ENCODE measurements at regions not wholly inside any gene's neighbourhood (a gene's known extent, or its start where the extent isn't known, plus 50 kb on each side); places are given as distances from the start of the nearest gene placed in this dataset.

- no peak for TF ChIP-seq CHD7 (IDR thresholded peaks at IDR 0.05; ENCODE audit: insufficient replicate concordance, low read length)
- no peak for TF ChIP-seq BRCA1 (IDR thresholded peaks at IDR 0.05; ENCODE audit: low read depth, low read length)
- no peak for TF ChIP-seq CEBPB (IDR thresholded peaks at IDR 0.05; ENCODE audit: low read depth, low read length)
- no peak for TF ChIP-seq GTF2F1 (IDR thresholded peaks at IDR 0.05; ENCODE audit: borderline replicate concordance, low read depth, low read length)
- no peak for TF ChIP-seq RNF2 (IDR thresholded peaks at IDR 0.05; ENCODE audit: borderline replicate concordance, low read depth, low read length, missing control alignments, poor library complexity, severe bottlenecking)
- no peak for TF ChIP-seq TEAD4 (IDR thresholded peaks at IDR 0.05; ENCODE audit: low read depth, low read length)
- no peak for TF ChIP-seq CBX5 (IDR thresholded peaks at IDR 0.05; ENCODE audit: low read depth, low read length)
- TF ChIP-seq RFX5 (IDR thresholded peaks at IDR 0.05; ENCODE audit: borderline replicate concordance, low read depth, low read length): no peak
- no peak for TF ChIP-seq SP4 (IDR thresholded peaks at IDR 0.05; ENCODE audit: low read length)
- TF ChIP-seq BCL11A (IDR thresholded peaks at IDR 0.05; ENCODE audit: low read depth in 2 of 2, low read length in 2 of 2): no peak
- TF ChIP-seq NANOG (IDR thresholded peaks at IDR 0.05; ENCODE audit: insufficient read depth, low read depth, low read length, poor library complexity, severe bottlenecking): no peak
- no peak for TF ChIP-seq FOSL1 (IDR thresholded peaks at IDR 0.05; ENCODE audit: insufficient read depth, low read depth, low read length)
These were observed 839.4 kb upstream of the ADGRL4 start (continued) for GRCh38 chr1:79845936-79846335.

Measured in H1 (cell line).